ENCODE measurements at regions not wholly inside any gene's neighbourhood (a gene's known extent, or its start where the extent isn't known, plus 50 kb on each side); places are given as distances from the start of the nearest gene placed in this dataset.

DNA sequence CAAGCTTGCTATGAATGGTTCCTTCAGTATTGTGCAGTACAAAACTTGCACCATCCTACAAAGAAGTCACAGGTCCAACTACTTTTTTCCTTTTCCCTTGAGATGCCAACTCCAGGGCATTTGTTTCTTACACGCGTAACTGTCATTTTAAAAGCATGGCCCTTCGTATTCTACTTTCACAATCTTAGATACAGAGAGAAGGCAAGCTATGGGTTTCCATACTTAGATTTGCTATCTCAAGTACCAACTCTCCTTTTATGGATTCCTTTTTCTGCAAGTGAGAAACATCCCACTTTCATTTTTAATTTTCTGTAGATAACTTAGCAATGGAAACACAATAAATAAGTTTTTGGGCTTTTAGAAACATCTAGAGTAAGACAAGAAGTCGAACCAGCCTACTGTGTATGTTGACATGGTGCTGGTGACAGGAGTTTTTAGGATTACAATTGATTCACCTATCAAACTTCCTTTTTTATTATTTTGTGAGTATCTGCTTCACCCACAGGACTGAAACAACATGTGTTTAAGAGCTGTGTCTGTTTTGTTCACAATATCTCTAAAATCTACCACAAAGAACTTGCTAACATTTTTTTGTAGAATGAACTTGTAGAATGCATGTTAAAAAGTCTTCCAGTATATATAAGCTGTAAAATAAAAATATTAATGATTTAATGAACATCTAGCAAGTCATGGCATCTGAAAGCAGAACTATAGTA lies 124.1 kb downstream of the FAM174A start:
- no peaks in the 10 kb centered on the region for H3K4me1 Mint-ChIP-seq (ENCODE audit: low read depth, unreplicated experiment)
- TF ChIP-seq CTCF (IDR thresholded peaks at IDR 0.05; ENCODE audit: unreplicated experiment): no peak
- CTCF ChIA-PET: no interaction called here
- DNase-seq: no peak
- no TSS peak for BruUV-seq (replicated peaks)
- H3K27ac Mint-ChIP-seq (ENCODE audit: unreplicated experiment): no peak overlapping the region
- H3K27me3 Mint-ChIP-seq (ENCODE audit: unreplicated experiment): no peaks in the 10 kb centered on the region
- no peak overlapping the region for H3K4me3 Mint-ChIP-seq (ENCODE audit: low read depth, unreplicated experiment)
- no peaks in the 10 kb centered on the region for H3K36me3 Mint-ChIP-seq (ENCODE audit: insufficient read depth, unreplicated experiment)
- no peaks in the 10 kb centered on the region for H3K9me3 Mint-ChIP-seq (ENCODE audit: low read depth, unreplicated experiment)
- intact Hi-C loops (cut with micrococcal nuclease; ENCODE audit: unreplicated experiment): no loop called here

DNA sequence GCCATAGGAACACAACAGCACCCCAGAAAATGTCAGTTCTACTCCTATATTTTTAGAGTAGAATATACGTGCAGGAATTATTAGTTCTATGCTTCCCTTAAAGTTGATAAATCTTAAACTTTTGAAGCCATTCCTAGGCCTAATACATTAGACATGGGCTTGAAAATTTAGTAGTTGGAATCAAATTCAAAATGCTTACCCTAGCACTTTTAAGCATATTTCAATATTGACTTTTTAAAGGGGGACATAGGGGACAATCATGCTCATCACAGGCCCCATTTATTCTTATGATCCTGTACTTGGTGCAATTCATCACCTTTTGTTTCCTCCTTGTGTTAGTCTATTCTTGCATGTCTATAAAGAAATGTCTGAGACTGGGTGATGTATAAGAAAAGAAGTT lies 129.0 kb downstream of the FAM174A start:
- CTCF ChIA-PET: no interaction called here
- Mint-ChIP-seq H3K36me3 (ENCODE audit: insufficient read depth, unreplicated experiment) (peaks cover 6% of the 10 kb centered on the region), H3K9me3 (ENCODE audit: low read depth, unreplicated experiment) (no peaks in the 10 kb centered on the region), H3K27ac (ENCODE audit: unreplicated experiment) (no peak overlapping the region), H3K4me1 (ENCODE audit: low read depth, unreplicated experiment) (peaks cover 12% of the 10 kb centered on the region), H3K27me3 (ENCODE audit: unreplicated experiment) (no peaks in the 10 kb centered on the region), H3K4me3 (ENCODE audit: low read depth, unreplicated experiment) (no peak overlapping the region)
- BruUV-seq (replicated peaks): no TSS peak
- TF ChIP-seq CTCF (IDR thresholded peaks at IDR 0.05; ENCODE audit: unreplicated experiment): no peak
- intact Hi-C loops (cut with micrococcal nuclease; ENCODE audit: unreplicated experiment): no loop called here
- DNase-seq: no peak

DNA sequence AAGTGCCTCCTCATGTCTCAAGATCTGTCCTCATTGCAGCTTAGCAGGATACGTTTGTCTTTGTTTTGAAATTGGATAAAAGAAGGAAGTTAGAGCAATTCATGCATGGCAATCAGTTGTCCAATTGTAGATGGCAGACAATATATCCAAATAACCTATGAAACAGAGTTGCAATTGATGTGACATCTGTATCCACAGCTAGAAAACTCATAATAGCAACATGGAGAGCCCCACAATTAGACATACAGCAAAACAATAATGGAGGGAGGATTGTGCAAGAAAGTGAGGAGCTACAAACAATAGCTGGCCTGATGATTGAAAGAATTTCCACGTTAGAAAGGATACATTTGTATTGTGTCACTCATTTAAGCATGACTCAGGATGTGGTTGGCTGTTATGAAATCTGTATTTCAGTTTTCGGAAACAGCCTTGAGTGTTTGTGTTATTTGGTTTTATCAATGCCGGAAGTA lies 132.0 kb downstream of the FAM174A start:
- peaks cover 6% of the 10 kb centered on the region for H3K36me3 Mint-ChIP-seq (ENCODE audit: insufficient read depth, unreplicated experiment)
- H3K9me3 Mint-ChIP-seq (ENCODE audit: low read depth, unreplicated experiment): peaks cover 3% of the 10 kb centered on the region
- TF ChIP-seq CTCF (IDR thresholded peaks at IDR 0.05; ENCODE audit: unreplicated experiment): no peak
- H3K27ac Mint-ChIP-seq (ENCODE audit: unreplicated experiment): peak overlapping the region; percentile 64
- intact Hi-C loops (cut with micrococcal nuclease; ENCODE audit: unreplicated experiment): loop anchor here (1.0 kb wide), 1 partner anchor 20 kb away; no protein-coding TSS in a partner anchor
- no TSS peak for BruUV-seq (replicated peaks)
- no peak for DNase-seq
- CTCF ChIA-PET: no interaction called here
- no peak overlapping the region for H3K4me3 Mint-ChIP-seq (ENCODE audit: low read depth, unreplicated experiment)
- no peaks in the 10 kb centered on the region for H3K27me3 Mint-ChIP-seq (ENCODE audit: unreplicated experiment)
- H3K4me1 Mint-ChIP-seq (ENCODE audit: low read depth, unreplicated experiment): peaks cover 12% of the 10 kb centered on the region

DNA sequence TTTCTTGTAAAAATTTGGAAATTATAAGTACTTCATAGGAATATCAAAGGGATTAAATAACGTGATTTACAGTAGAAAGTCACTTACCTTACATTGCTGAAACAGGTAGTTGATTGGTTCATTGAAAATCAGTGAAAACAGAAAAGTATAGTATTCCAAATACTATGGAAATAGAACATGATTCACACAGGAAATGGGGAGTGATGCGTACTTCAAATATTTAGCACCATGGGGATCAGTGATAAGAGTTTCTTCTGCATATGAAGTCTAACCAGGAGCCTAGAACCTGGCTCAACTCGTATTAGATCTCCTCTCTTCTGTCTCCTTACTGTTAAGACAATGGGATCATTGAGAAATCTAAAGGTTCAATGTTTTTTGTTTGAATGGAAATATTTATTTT lies 133.3 kb downstream of the FAM174A start:
- Mint-ChIP-seq H3K36me3 (ENCODE audit: insufficient read depth, unreplicated experiment) (peaks cover 6% of the 10 kb centered on the region), H3K9me3 (ENCODE audit: low read depth, unreplicated experiment) (peaks cover 3% of the 10 kb centered on the region), H3K4me1 (ENCODE audit: low read depth, unreplicated experiment) (peaks cover 12% of the 10 kb centered on the region), H3K27me3 (ENCODE audit: unreplicated experiment) (no peaks in the 10 kb centered on the region), H3K27ac (ENCODE audit: unreplicated experiment) (no peak overlapping the region), H3K4me3 (ENCODE audit: low read depth, unreplicated experiment) (no peak overlapping the region)
- intact Hi-C loops (cut with micrococcal nuclease; ENCODE audit: unreplicated experiment): no loop called here
- BruUV-seq (replicated peaks): no TSS peak
- DNase-seq: no peak
- CTCF ChIA-PET: no interaction called here
- TF ChIP-seq CTCF (IDR thresholded peaks at IDR 0.05; ENCODE audit: unreplicated experiment): no peak

Measured in Calu3 (cell line).